OCI-LY7 (cell line): ENCODE measurements at regions not wholly inside any gene's neighbourhood (a gene's known extent, or its start where the extent isn't known, plus 50 kb on each side); places are given as distances from the start of the nearest gene placed in this dataset.

Experiments
- CTCF ChIP-seq: fragments of 200-600 bp; sonication (generic); conservative IDR thresholded peaks from 2 replicates; pipeline ENCODE4 v1.5.1; 2014; ENCODE audit warnings: mild to moderate bottlenecking, antibody characterized with exemption, low read length, moderate library complexity, mixed read lengths
- EZH2phosphoT487 ChIP-seq: fragments of 200-600 bp; sonication (generic); IDR thresholded peaks from 2 replicates; pipeline ENCODE4 v1.6.1; 2018; ENCODE audit warnings: low read depth, borderline replicate concordance, mild to moderate bottlenecking, mixed run types, antibody characterized with exemption, low read length, moderate library complexity, mixed read lengths

- TF ChIP-seq CTCF = no peak
- TF ChIP-seq EZH2phosphoT487 = no peak
Measured at GRCh38 chr15:95170561-95171380, 939.4 kb downstream of the MCTP2 start.
